ENCODE measurements at regions not wholly inside any gene's neighbourhood (a gene's known extent, or its start where the extent isn't known, plus 50 kb on each side); places are given as distances from the start of the nearest gene placed in this dataset.

DNA sequence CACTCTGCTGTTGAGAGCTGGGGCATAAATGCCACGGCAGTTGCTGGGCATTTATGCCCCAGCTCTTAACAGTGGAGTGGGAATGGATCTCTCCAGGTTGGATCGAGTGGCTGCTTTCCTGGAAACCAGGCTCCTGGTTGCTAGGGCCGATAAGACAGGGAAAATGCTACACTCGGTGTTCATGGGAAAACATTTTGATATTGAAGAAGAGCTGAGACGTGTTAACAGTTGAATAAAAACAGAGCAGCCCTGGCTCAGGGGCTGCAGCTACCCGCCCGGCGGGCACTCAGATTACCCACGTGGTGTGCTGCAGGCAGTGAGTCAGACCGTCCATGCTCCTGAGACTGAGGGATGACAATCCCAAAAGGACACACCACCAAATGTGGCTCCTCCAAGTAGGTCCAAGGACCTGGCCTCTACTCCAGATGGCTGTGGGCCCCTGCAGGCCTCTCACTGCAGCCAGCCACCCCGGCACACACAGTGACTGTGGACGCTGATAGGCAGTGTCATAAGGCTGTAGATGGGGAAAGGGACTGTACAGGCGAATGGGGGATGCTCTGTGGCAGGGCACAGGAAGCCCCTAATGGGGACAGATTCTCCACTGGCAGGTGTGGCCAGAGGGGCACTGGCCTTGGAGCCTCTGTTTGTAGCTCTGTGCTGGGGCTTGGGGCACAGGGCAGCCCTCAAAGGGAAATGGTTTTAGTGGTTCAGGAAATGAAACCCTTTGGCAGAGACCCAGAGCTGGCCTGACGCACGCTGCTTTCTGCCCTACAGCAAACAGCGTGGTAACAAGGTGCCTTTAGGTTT lies 237.8 kb downstream of the LY86 start:
- TF ChIP-seq TOX (CRISPR knock-in tag; IDR thresholded peaks at IDR 0.05; ENCODE audit: borderline replicate concordance) = no peak
- TF ChIP-seq CSDC2 (CRISPR knock-in tag; IDR thresholded peaks at IDR 0.05) = no peak
- no peak for TF ChIP-seq ZC3H10 (CRISPR knock-in tag; IDR thresholded peaks at IDR 0.05)
- no peak for TF ChIP-seq ISL1 (CRISPR knock-in tag; IDR thresholded peaks at IDR 0.05)
- TF ChIP-seq PATZ1 (CRISPR knock-in tag; IDR thresholded peaks at IDR 0.05; ENCODE audit: borderline replicate concordance) = no peak
- TF ChIP-seq PPARA (CRISPR knock-in tag; IDR thresholded peaks at IDR 0.05; ENCODE audit: borderline replicate concordance) = no peak
- no peak for TF ChIP-seq SNAI2 (CRISPR knock-in tag; IDR thresholded peaks at IDR 0.05)
- no peak for TF ChIP-seq TSHZ2 (CRISPR knock-in tag; IDR thresholded peaks at IDR 0.05)
- no peak for TF ChIP-seq BACH2 (CRISPR knock-in tag; IDR thresholded peaks at IDR 0.05; ENCODE audit: borderline replicate concordance)
- no peak for TF ChIP-seq CSRNP3 (CRISPR knock-in tag; IDR thresholded peaks at IDR 0.05)
- no peak for TF ChIP-seq ESRRG (CRISPR knock-in tag; IDR thresholded peaks at IDR 0.05)
- peak; percentile 53 for ATAC-seq

DNA sequence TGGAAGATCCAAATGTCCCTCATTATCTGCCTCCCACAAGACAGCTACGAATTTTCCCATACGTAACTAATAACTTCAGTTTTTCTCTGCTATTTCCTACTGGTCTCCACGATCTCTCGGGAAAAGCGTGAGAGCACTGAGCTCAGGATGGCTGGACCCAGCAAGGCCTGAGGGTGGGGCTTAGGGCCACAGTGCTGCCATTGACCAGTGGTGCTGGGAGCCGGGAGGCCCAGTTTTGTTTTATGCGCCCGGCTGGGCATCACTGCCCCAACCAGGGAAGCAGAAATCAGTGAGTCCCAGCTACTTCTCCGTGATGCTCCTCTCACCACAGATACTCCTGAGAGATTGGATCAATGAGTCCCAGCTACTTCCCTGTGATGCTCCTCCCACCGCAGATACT lies 238.4 kb downstream of the LY86 start:
- no peak for ATAC-seq
- no peak for TF ChIP-seq ZNF8 (CRISPR knock-in tag; IDR thresholded peaks at IDR 0.05)
- no peak for TF ChIP-seq RARB (CRISPR knock-in tag; IDR thresholded peaks at IDR 0.05)
- TF ChIP-seq CSDC2 (CRISPR knock-in tag; IDR thresholded peaks at IDR 0.05) = no peak
- no peak for TF ChIP-seq SNAI2 (CRISPR knock-in tag; IDR thresholded peaks at IDR 0.05)
- no peak for TF ChIP-seq ISL1 (CRISPR knock-in tag; IDR thresholded peaks at IDR 0.05)
- no peak for TF ChIP-seq OSR1 (CRISPR knock-in tag; IDR thresholded peaks at IDR 0.05)
- TF ChIP-seq ZFP3 (CRISPR knock-in tag; IDR thresholded peaks at IDR 0.05) = no peak
- TF ChIP-seq BACH2 (CRISPR knock-in tag; IDR thresholded peaks at IDR 0.05; ENCODE audit: borderline replicate concordance) = no peak
- no peak for TF ChIP-seq ZNF70 (CRISPR knock-in tag; IDR thresholded peaks at IDR 0.05)
- TF ChIP-seq ESRRG (CRISPR knock-in tag; IDR thresholded peaks at IDR 0.05) = no peak
- no peak for TF ChIP-seq CREB5 (CRISPR knock-in tag; IDR thresholded peaks at IDR 0.05; ENCODE audit: low read depth)
- TF ChIP-seq ZFP30 (CRISPR knock-in tag; IDR thresholded peaks at IDR 0.05) = no peak
- no peak for TF ChIP-seq ZC3H10 (CRISPR knock-in tag; IDR thresholded peaks at IDR 0.05)
- TF ChIP-seq GLIS3 (CRISPR knock-in tag; IDR thresholded peaks at IDR 0.05) = no peak

GRCh38 chr6:6829872-6830685 lies 241.6 kb downstream of the LY86 start:
- no peak for ATAC-seq
- TF ChIP-seq POU6F1 (CRISPR knock-in tag; IDR thresholded peaks at IDR 0.05; ENCODE audit: borderline replicate concordance, low read depth) = no peak
- no peak for TF ChIP-seq ZNF70 (CRISPR knock-in tag; IDR thresholded peaks at IDR 0.05)
- TF ChIP-seq CREB5 (CRISPR knock-in tag; IDR thresholded peaks at IDR 0.05; ENCODE audit: low read depth) = no peak
- TF ChIP-seq SNAI2 (CRISPR knock-in tag; IDR thresholded peaks at IDR 0.05) = no peak
- TF ChIP-seq ZFP30 (CRISPR knock-in tag; IDR thresholded peaks at IDR 0.05) = no peak
- no peak for TF ChIP-seq TSHZ2 (CRISPR knock-in tag; IDR thresholded peaks at IDR 0.05)
- TF ChIP-seq ZC3H10 (CRISPR knock-in tag; IDR thresholded peaks at IDR 0.05) = no peak
- no peak for TF ChIP-seq GLIS3 (CRISPR knock-in tag; IDR thresholded peaks at IDR 0.05)
- TF ChIP-seq TOX (CRISPR knock-in tag; IDR thresholded peaks at IDR 0.05; ENCODE audit: borderline replicate concordance) = no peak
- no peak for TF ChIP-seq ESRRG (CRISPR knock-in tag; IDR thresholded peaks at IDR 0.05)
- no peak for TF ChIP-seq ZNF8 (CRISPR knock-in tag; IDR thresholded peaks at IDR 0.05)
- TF ChIP-seq TCF4 (CRISPR knock-in tag; IDR thresholded peaks at IDR 0.05; ENCODE audit: borderline replicate concordance) = no peak

All from SK-N-SH treated with all-trans-retinoic acid at 6 μM for 48 hours (cell line).